DMS153 treated with DMSO at 0.1 percent for 48 hours (cell line): ENCODE measurements at regions not wholly inside any gene's neighbourhood (a gene's known extent, or its start where the extent isn't known, plus 50 kb on each side); places are given as distances from the start of the nearest gene placed in this dataset.

Experiments used
- DNase-seq: peaks from one replicate; lab custom pipeline; 2025; ENCODE audit not compliant: unreplicated experiment; lab: John Stamatoyannopoulos, UW

GRCh38 chr11:20311444-20311843 lies 52.1 kb upstream of the HTATIP2 start:
- DNase-seq, result no peak

GRCh38 chr11:20310596-20311394 lies 52.7 kb upstream of the HTATIP2 start:
- DNase-seq, result no peak

GRCh38 chr11:20310137-20310536 lies 53.4 kb upstream of the HTATIP2 start:
- DNase-seq, result peak; percentile 18

GRCh38 chr11:20309231-20310025 lies 54.1 kb upstream of the HTATIP2 start:
- DNase-seq, result no peak

GRCh38 chr11:20308601-20309000 lies 54.9 kb upstream of the HTATIP2 start:
- no peak for DNase-seq

GRCh38 chr11:20303391-20303965 lies 60.0 kb upstream of the HTATIP2 start:
- DNase-seq, result no peak

GRCh38 chr11:20293992-20294391 lies 69.5 kb upstream of the HTATIP2 start:
- DNase-seq, result no peak

GRCh38 chr11:20293531-20293930 lies 70.0 kb upstream of the HTATIP2 start:
- no peak for DNase-seq

- DNase-seq, result no peak
Observed at GRCh38 chr11:20289732-20290131, 73.8 kb upstream of the HTATIP2 start.

- DNase-seq, result no peak
Observed at GRCh38 chr11:20283475-20283874, 80.0 kb upstream of the HTATIP2 start.

- no peak for DNase-seq
Observed at GRCh38 chr11:20278727-20279126, 84.8 kb upstream of the HTATIP2 start.

GRCh38 chr11:20277014-20277413 lies 86.5 kb upstream of the HTATIP2 start:
- DNase-seq, result no peak

- no peak for DNase-seq
Observed at GRCh38 chr11:20275987-20276965, 87.2 kb upstream of the HTATIP2 start.

- peak; percentile 9 for DNase-seq
Observed at GRCh38 chr11:20274031-20274430, 89.5 kb upstream of the HTATIP2 start.

- DNase-seq, result no peak
Observed at GRCh38 chr11:20261526-20261925, 101.3 kb upstream of the DBX1 start.

- no peak for DNase-seq
Observed at GRCh38 chr11:20260307-20260706, 100.0 kb upstream of the DBX1 start.

GRCh38 chr11:20259506-20259905 lies 99.2 kb upstream of the DBX1 start:
- DNase-seq, result no peak

- DNase-seq, result no peak
Observed at GRCh38 chr11:20258376-20258895, 98.2 kb upstream of the DBX1 start.

GRCh38 chr11:20256925-20257324 lies 96.7 kb upstream of the DBX1 start:
- DNase-seq, result no peak

- DNase-seq, result no peak
Observed at GRCh38 chr11:20253796-20254195, 93.5 kb upstream of the DBX1 start.

GRCh38 chr11:20251496-20251895 lies 91.2 kb upstream of the DBX1 start:
- no peak for DNase-seq
